Astrocyte (in vitro differentiated cells and primary cell): ENCODE measurements at regions not wholly inside any gene's neighbourhood (a gene's known extent, or its start where the extent isn't known, plus 50 kb on each side); places are given as distances from the start of the nearest gene placed in this dataset.

Experiments used
- DNase-seq: peaks from one replicate; pipeline ENCODE4 v3.0.0-alpha.2; 2010; ENCODE audit warnings: low read depth
- FAIRE-seq: peaks from 2 replicates; lab custom pipeline; 2011; peaks lifted over from hg19 to GRCh38; lab: Jason Lieb, UNC
- H2AFZ ChIP-seq: 2 replicates; pipeline ENCODE4 v1.6.0; 2012; ENCODE audit warnings: low read depth, low read length, inconsistent platforms
- H3K27ac ChIP-seq: 2 replicates; pipeline ENCODE4 v1.5.1; 2011; ENCODE audit warnings: low read depth, low read length, inconsistent platforms
- H3K27me3 ChIP-seq: 2 replicates; pipeline ENCODE4 v1.6.0; 2011; ENCODE audit warnings: low read length, inconsistent platforms; ENCODE audit not compliant: insufficient read depth
- H3K36me3 ChIP-seq: 2 replicates; pipeline ENCODE4 v1.5.1; 2011; ENCODE audit warnings: low read length, inconsistent platforms; ENCODE audit not compliant: insufficient read depth
- H3K4me1 ChIP-seq: 2 replicates; pipeline ENCODE4 v1.5.1; 2011; ENCODE audit warnings: low read length, inconsistent platforms; ENCODE audit not compliant: insufficient read depth
- H3K4me2 ChIP-seq: 2 replicates; pipeline ENCODE4 v1.6.0; 2012; ENCODE audit warnings: low read length, inconsistent platforms
- H3K4me3 ChIP-seq: 2 replicates; pipeline ENCODE4 v1.5.1; 2011; ENCODE audit warnings: low read depth, mild to moderate bottlenecking, low read length, inconsistent platforms; ENCODE audit not compliant: insufficient read depth
- H3K79me2 ChIP-seq: 2 replicates; pipeline ENCODE4 v1.6.0; 2012; ENCODE audit warnings: mild to moderate bottlenecking, low read length, inconsistent platforms; ENCODE audit not compliant: insufficient read depth
- H3K9ac ChIP-seq: 2 replicates; pipeline ENCODE4 v1.6.0; 2012; ENCODE audit warnings: mild to moderate bottlenecking, low read length, inconsistent platforms
- H3K9me3 ChIP-seq: 2 replicates; pipeline ENCODE4 v1.5.1; 2012; ENCODE audit warnings: low read depth, mild to moderate bottlenecking, low read length, inconsistent platforms; ENCODE audit not compliant: insufficient read depth
- H4K20me1 ChIP-seq: 2 replicates; pipeline ENCODE4 v1.6.0; 2012; ENCODE audit warnings: low read length, inconsistent platforms; ENCODE audit not compliant: insufficient read depth
- H3K27ac Mint-ChIP-seq: one replicate; pipeline ENCODE4 v1.8.0; 2021; ENCODE audit warnings: mild to moderate bottlenecking, mixed read lengths; ENCODE audit not compliant: unreplicated experiment
- H3K27me3 Mint-ChIP-seq: one replicate; pipeline ENCODE4 v1.8.0; 2021; ENCODE audit warnings: low read depth, mixed read lengths; ENCODE audit not compliant: unreplicated experiment
- H3K36me3 Mint-ChIP-seq: one replicate; pipeline ENCODE4 v1.8.0; 2021; ENCODE audit warnings: low read depth, mixed read lengths; ENCODE audit not compliant: unreplicated experiment
- H3K4me1 Mint-ChIP-seq: one replicate; pipeline ENCODE4 v1.8.0; 2021; ENCODE audit warnings: low read depth, mixed read lengths; ENCODE audit not compliant: unreplicated experiment
- H3K4me3 Mint-ChIP-seq: one replicate; pipeline ENCODE4 v1.8.0; 2021; ENCODE audit warnings: mild to moderate bottlenecking, moderate library complexity, mixed read lengths; ENCODE audit not compliant: unreplicated experiment
- H3K9me3 Mint-ChIP-seq: one replicate; pipeline ENCODE4 v1.8.0; 2021; ENCODE audit warnings: mild to moderate bottlenecking, mixed read lengths; ENCODE audit not compliant: unreplicated experiment
- CTCF ChIP-seq: IDR thresholded peaks from 2 replicates; pipeline ENCODE4 v1.5.1; 2011; ENCODE audit warnings: low read depth, mild to moderate bottlenecking, inconsistent platforms, low read length, moderate library complexity; ENCODE audit not compliant: insufficient read depth
- EZH2 ChIP-seq: IDR thresholded peaks from 2 replicates; pipeline ENCODE4 v1.6.1; 2012; ENCODE audit warnings: mild to moderate bottlenecking, low read length, inconsistent platforms; ENCODE audit not compliant: insufficient read depth

GRCh38 chr10:3651969-3652653 is 132.9 kb downstream of the KLF6 start:
- H2AFZ ChIP-seq: no peak overlapping the region
- no peak overlapping the region for H3K4me3 ChIP-seq
- H3K36me3 ChIP-seq: no peaks in the 10 kb centered on the region
- H3K9me3 Mint-ChIP-seq: no peaks in the 10 kb centered on the region
- H3K27me3 Mint-ChIP-seq: peaks cover 2% of the 10 kb centered on the region
- H3K27me3 ChIP-seq: no peaks in the 10 kb centered on the region
- H3K4me3 Mint-ChIP-seq: no peak overlapping the region
- FAIRE-seq: no peak
- H3K9ac ChIP-seq: no peak overlapping the region
- H3K27ac ChIP-seq: no peak overlapping the region
- H3K36me3 Mint-ChIP-seq: no peaks in the 10 kb centered on the region
- no peak overlapping the region for H3K4me2 ChIP-seq
- peaks cover 7% of the 10 kb centered on the region for H3K4me1 ChIP-seq
- H3K9me3 ChIP-seq: no peaks in the 10 kb centered on the region
- no peaks in the 10 kb centered on the region for H3K79me2 ChIP-seq
- no peak overlapping the region for H3K27ac Mint-ChIP-seq
- peaks cover 4% of the 10 kb centered on the region for H3K4me1 Mint-ChIP-seq
- H4K20me1 ChIP-seq: no peaks in the 10 kb centered on the region
- no peak for DNase-seq
- TF ChIP-seq CTCF: no peak

GRCh38 chr10:3648576-3648975 is 136.4 kb downstream of the KLF6 start:
- Histone ChIP-seq H3K4me3 (no peak overlapping the region), H3K4me1 (no peaks in the 10 kb centered on the region), H3K27me3 (no peaks in the 10 kb centered on the region), H4K20me1 (no peaks in the 10 kb centered on the region), H2AFZ (no peak overlapping the region), H3K27ac (no peak overlapping the region), H3K4me2 (no peak overlapping the region), H3K9ac (no peak overlapping the region), H3K79me2 (no peaks in the 10 kb centered on the region), H3K9me3 (no peaks in the 10 kb centered on the region), H3K36me3 (no peaks in the 10 kb centered on the region)
- FAIRE-seq (no peak), DNase-seq (no peak)
- Mint-ChIP-seq H3K27me3 (peaks cover 6% of the 10 kb centered on the region), H3K9me3 (peaks cover 2% of the 10 kb centered on the region), H3K4me1 (no peaks in the 10 kb centered on the region), H3K4me3 (no peak overlapping the region), H3K36me3 (no peaks in the 10 kb centered on the region), H3K27ac (no peak overlapping the region)
- TF ChIP-seq EZH2 (no peak), CTCF (no peak)

GRCh38 chr10:3648170-3648569 is 136.8 kb downstream of the KLF6 start:
- FAIRE-seq (no peak), DNase-seq (no peak)
- no peak overlapping the region for H3K27ac ChIP-seq
- no peaks in the 10 kb centered on the region for H3K79me2 ChIP-seq
- H3K9me3 ChIP-seq: no peaks in the 10 kb centered on the region
- Mint-ChIP-seq H3K36me3 (no peaks in the 10 kb centered on the region), H3K4me3 (no peak overlapping the region), H3K9me3 (peaks cover 2% of the 10 kb centered on the region), H3K27me3 (peaks cover 6% of the 10 kb centered on the region), H3K4me1 (no peaks in the 10 kb centered on the region), H3K27ac (no peak overlapping the region)
- no peaks in the 10 kb centered on the region for H3K36me3 ChIP-seq
- no peak overlapping the region for H3K4me3 ChIP-seq
- no peaks in the 10 kb centered on the region for H3K4me1 ChIP-seq
- no peak overlapping the region for H3K9ac ChIP-seq
- H4K20me1 ChIP-seq: no peaks in the 10 kb centered on the region
- TF ChIP-seq EZH2: no peak
- H3K27me3 ChIP-seq: no peaks in the 10 kb centered on the region
- H2AFZ ChIP-seq: no peak overlapping the region
- no peak overlapping the region for H3K4me2 ChIP-seq
